ENCODE measurements at regions not wholly inside any gene's neighbourhood (a gene's known extent, or its start where the extent isn't known, plus 50 kb on each side); places are given as distances from the start of the nearest gene placed in this dataset.
"Not testable (repeated sequence)": the region's sequence is repeated elsewhere in the genome, so short reads cannot be mapped to it uniquely, and the experiment has no call there.

DNA sequence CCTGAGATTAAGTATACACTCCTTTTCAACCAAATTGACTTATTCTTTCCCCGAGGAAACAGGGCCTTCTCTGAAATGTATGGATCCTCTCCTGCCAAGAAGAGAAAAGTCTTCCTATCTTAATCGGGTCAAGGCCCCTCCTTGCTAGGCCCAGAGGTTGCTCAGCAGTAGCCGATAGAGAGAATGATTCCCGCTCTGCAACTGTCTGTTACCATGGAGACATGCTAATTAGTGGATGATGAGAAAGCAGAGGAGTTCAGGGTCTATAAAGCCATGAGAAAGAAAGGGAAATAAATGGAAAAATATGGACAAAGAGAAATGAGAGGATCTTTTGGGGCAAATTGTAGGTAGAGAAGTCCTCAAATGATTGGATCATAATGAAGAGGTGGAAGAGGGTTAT, 103.5 kb downstream of the POU4F1 start:
- TF ChIP-seq POLR2AphosphoS5 (IDR thresholded peaks at IDR 0.05) (no peak), POLR2A (IDR thresholded peaks at IDR 0.05) (no peak), EP300 (IDR thresholded peaks at IDR 0.05) (no peak)
- TF ChIP-seq, protein P1, sequence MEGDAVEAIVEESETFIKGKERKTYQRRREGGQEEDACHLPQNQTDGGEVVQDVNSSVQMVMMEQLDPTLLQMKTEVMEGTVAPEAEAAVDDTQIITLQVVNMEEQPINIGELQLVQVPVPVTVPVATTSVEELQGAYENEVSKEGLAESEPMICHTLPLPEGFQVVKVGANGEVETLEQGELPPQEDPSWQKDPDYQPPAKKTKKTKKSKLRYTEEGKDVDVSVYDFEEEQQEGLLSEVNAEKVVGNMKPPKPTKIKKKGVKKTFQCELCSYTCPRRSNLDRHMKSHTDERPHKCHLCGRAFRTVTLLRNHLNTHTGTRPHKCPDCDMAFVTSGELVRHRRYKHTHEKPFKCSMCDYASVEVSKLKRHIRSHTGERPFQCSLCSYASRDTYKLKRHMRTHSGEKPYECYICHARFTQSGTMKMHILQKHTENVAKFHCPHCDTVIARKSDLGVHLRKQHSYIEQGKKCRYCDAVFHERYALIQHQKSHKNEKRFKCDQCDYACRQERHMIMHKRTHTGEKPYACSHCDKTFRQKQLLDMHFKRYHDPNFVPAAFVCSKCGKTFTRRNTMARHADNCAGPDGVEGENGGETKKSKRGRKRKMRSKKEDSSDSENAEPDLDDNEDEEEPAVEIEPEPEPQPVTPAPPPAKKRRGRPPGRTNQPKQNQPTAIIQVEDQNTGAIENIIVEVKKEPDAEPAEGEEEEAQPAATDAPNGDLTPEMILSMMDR (IDR thresholded peaks at IDR 0.05): no peak
- 43 to 52% (median 46%) methylated on average over 4 of the region's 4 CpGs for WGBS, 5 donors
- Histone ChIP-seq H3K4me1 (no peaks in the 10 kb centered on the region), H3K27me3 (no peaks in the 10 kb centered on the region), H3K36me3 (no peaks in the 10 kb centered on the region), H3K27ac (no peak overlapping the region), H3K9me3 (no peaks in the 10 kb centered on the region), H3K4me3 (no peak overlapping the region)
- intact Hi-C loops (cut with DNase I; ENCODE audit: low total_unique reads): no loop called here
- no peak for DNase-seq

DNA sequence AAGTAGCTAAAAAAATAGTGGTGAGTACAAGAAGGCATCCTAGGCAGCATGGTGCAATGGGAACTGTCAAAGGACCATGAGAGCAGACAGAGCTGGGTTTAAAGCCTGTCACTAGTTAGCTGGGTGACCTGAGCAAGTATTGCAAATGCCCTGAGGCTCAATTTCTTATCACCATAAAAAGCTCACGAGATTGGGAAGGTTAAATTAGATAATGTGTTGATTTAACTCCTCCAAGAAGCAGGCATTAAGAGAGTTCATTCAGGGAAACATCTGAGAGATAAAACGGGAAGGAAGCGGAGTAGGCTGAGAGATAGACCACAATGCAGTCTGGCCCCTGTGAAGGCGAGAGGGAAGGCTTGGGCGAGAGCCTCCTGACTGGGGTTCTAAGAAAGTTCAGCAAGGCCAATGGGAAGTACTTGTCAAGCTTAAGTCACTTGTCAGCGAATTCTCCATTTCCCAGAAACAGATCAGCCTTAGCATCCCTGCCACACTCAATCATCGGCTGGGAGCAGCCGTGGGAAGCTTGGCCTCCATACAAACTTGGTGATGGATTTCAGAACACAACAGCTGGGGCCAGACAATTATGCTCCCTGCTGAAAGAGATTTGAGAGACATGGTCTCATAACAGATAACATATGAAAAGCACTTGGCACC, 105.5 kb downstream of the POU4F1 start:
- TF ChIP-seq, protein P1 (IDR thresholded peaks at IDR 0.05): no peak
- TF ChIP-seq POLR2A (IDR thresholded peaks at IDR 0.05): no peak
- intact Hi-C loops (cut with DNase I; ENCODE audit: low total_unique reads): no loop called here
- Histone ChIP-seq H3K4me3 (no peak overlapping the region), H3K9me3 (no peaks in the 10 kb centered on the region), H3K4me1 (no peaks in the 10 kb centered on the region), H3K27me3 (no peaks in the 10 kb centered on the region), H3K27ac (no peak overlapping the region), H3K36me3 (no peaks in the 10 kb centered on the region)
- 57 to 69% (median 59%) methylated on average over 8 of the region's 8 CpGs for WGBS, 5 donors
- peak in 1 of 2 donors; percentile 2 for DNase-seq

DNA sequence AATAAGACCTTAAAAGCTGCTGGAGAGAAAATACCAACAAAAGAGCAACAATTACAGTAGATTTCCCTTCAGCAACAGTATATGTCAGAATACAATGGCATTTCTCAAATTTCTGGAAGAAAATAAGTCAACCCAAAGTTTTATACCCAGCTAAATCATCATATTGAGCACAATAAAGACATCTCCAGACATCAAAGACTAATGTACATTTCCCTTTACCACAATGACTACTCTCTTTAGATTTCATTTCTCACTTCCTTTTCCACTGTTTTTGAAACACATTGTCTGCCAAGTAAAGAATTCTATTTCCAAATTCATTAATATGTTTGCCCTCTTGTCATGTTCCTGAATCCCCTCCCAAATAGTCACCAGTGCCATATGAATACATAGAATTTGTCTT, 111.4 kb downstream of the POU4F1 start:
- no peak for DNase-seq
- no peaks in the 10 kb centered on the region for H3K36me3 ChIP-seq
- no peaks in the 10 kb centered on the region for H3K27me3 ChIP-seq
- intact Hi-C loops (cut with DNase I; ENCODE audit: low total_unique reads): no loop called here
- no peak overlapping the region for H3K27ac ChIP-seq
- peaks cover 0 to 7% (median 0%) of the 10 kb centered on the region in 4 donors for H3K9me3 ChIP-seq
- H3K4me1 ChIP-seq: no peaks in the 10 kb centered on the region
- TF ChIP-seq POLR2A (IDR thresholded peaks at IDR 0.05): no peak
- TF ChIP-seq, protein P1 (IDR thresholded peaks at IDR 0.05): no peak
- H3K4me3 ChIP-seq: no peak overlapping the region

DNA sequence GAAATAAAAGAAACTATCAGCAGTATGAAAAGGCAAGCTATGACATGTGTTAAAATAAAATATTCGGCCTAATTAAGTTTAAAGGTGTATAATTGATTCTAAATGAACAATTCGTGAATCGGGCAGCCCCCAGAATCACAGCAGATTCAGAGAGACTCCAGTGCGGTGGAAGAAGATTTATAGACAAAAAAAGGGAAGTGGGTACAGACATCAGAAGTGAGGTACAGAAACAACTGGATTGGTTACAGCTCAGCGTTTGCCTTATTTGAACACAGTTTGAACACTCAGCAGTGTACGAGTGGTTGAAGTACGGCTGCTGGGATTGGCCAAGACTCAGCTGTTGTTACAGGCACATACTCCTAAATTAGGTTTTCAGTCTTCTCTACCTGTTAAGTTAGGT, 113.1 kb downstream of the POU4F1 start:
- H3K9me3 ChIP-seq; DNase-seq; H3K4me1 ChIP-seq; H3K4me3 ChIP-seq; H3K27ac ChIP-seq; intact Hi-C loops (cut with DNase I; ENCODE audit: low total_unique reads); H3K36me3 ChIP-seq; H3K27me3 ChIP-seq: not testable (repeated sequence)
- WGBS, 5 donors: 80 to 88% (median 82%) methylated on average over 7 of the region's 7 CpGs

DNA sequence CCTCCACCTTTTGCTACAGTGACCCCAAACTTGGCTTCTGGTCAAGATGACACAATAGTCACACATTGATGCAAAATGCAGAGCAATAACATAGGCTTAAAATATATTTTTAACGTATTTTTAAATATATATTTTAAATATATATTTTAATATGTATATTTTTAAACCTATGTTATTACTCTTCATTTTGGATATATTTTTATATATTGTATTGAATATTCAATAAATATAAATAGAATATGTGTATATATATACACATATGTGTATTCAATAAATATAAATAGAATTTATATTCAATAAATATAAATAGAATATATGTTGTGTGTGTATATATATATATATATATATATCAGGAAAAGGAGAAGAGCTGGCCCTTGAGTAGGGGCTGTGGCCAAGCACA, 115.6 kb downstream of the POU4F1 start:
- no peaks in the 10 kb centered on the region for H3K36me3 ChIP-seq
- TF ChIP-seq POLR2A (IDR thresholded peaks at IDR 0.05) (no peak), POLR2AphosphoS5 (IDR thresholded peaks at IDR 0.05) (no peak), EP300 (IDR thresholded peaks at IDR 0.05) (no peak)
- TF ChIP-seq, protein P1 (IDR thresholded peaks at IDR 0.05): no peak
- H3K9me3 ChIP-seq: peaks cover 0 to 7% (median 0%) of the 10 kb centered on the region in 4 donors
- 66 to 90% (median 80%) methylated on average over 1 of the region's 1 CpG for WGBS, 5 donors
- H3K4me3 ChIP-seq: no peak overlapping the region
- H3K27me3 ChIP-seq: no peaks in the 10 kb centered on the region
- DNase-seq: no peak
- no peak overlapping the region for H3K27ac ChIP-seq
- no peaks in the 10 kb centered on the region for H3K4me1 ChIP-seq
- intact Hi-C loops (cut with DNase I; ENCODE audit: low total_unique reads): no loop called here
